HFFc6 (cell line): ENCODE measurements at regions not wholly inside any gene's neighbourhood (a gene's known extent, or its start where the extent isn't known, plus 50 kb on each side); places are given as distances from the start of the nearest gene placed in this dataset.

Experiments used
- DNase-seq: peaks from one replicate; pipeline ENCODE4 v3.0.0-alpha.2; 2018
- H3K27ac Mint-ChIP-seq: 2 replicates; pipeline ENCODE4 v1.8.0; 2020; ENCODE audit warnings: mild to moderate bottlenecking, mixed read lengths
- H3K27me3 Mint-ChIP-seq: 2 replicates; pipeline ENCODE4 v1.8.0; 2021; ENCODE audit warnings: mild to moderate bottlenecking, moderate library complexity, mixed read lengths; ENCODE audit not compliant: insufficient read depth
- H3K36me3 Mint-ChIP-seq: 2 replicates; pipeline ENCODE4 v1.8.0; 2021; ENCODE audit warnings: low read depth, mixed read lengths
- H3K4me1 Mint-ChIP-seq: 2 replicates; pipeline ENCODE4 v1.8.0; 2020; ENCODE audit warnings: low read depth, mixed read lengths
- H3K4me3 Mint-ChIP-seq: 2 replicates; pipeline ENCODE4 v1.8.0; 2020; ENCODE audit warnings: mild to moderate bottlenecking, moderate library complexity, mixed read lengths
- H3K9me3 Mint-ChIP-seq: 2 replicates; pipeline ENCODE4 v1.8.0; 2020; ENCODE audit warnings: mild to moderate bottlenecking, mixed read lengths
- CTCF ChIP-seq: fragments of 200-600 bp; sonication (generic); IDR thresholded peaks from 2 replicates; pipeline ENCODE4 v1.5.0; 2021; ENCODE audit warnings: antibody characterized with exemption, mild to moderate bottlenecking

GRCh38 chr2:175627405-175627804 lies 374.7 kb downstream of the LNPK start:
- TF ChIP-seq CTCF: no peak
- Mint-ChIP-seq H3K4me3 (no peak overlapping the region), H3K27ac (no peak overlapping the region), H3K36me3 (peaks cover 4% of the 10 kb centered on the region; the same call in 1 of the 2 replicates), H3K27me3 (no peaks in the 10 kb centered on the region), H3K4me1 (no peaks in the 10 kb centered on the region), H3K9me3 (peaks cover 13% of the 10 kb centered on the region)
- no peak for DNase-seq

GRCh38 chr2:175626796-175627195 lies 375.3 kb downstream of the LNPK start:
- no peaks in the 10 kb centered on the region for H3K27me3 Mint-ChIP-seq
- peaks cover 4% of the 10 kb centered on the region; the same call in 1 of the 2 replicates for H3K36me3 Mint-ChIP-seq
- no peaks in the 10 kb centered on the region for H3K4me1 Mint-ChIP-seq
- no peak overlapping the region for H3K4me3 Mint-ChIP-seq
- TF ChIP-seq CTCF: no peak
- H3K27ac Mint-ChIP-seq: no peak overlapping the region
- peaks cover 13% of the 10 kb centered on the region for H3K9me3 Mint-ChIP-seq
- no peak for DNase-seq

GRCh38 chr2:175624785-175625184 lies 377.3 kb downstream of the LNPK start:
- H3K9me3 Mint-ChIP-seq: peaks cover 26% of the 10 kb centered on the region
- no peak for TF ChIP-seq CTCF
- no peak for DNase-seq
- no peak overlapping the region for H3K27ac Mint-ChIP-seq
- no peaks in the 10 kb centered on the region; the same call in none of the 2 replicates for H3K27me3 Mint-ChIP-seq
- H3K4me3 Mint-ChIP-seq: no peak overlapping the region
- no peaks in the 10 kb centered on the region for H3K4me1 Mint-ChIP-seq
- peaks cover 8% of the 10 kb centered on the region; the same call in 1 of the 2 replicates for H3K36me3 Mint-ChIP-seq

GRCh38 chr2:175624211-175624761 lies 377.8 kb downstream of the LNPK start:
- peaks cover 31% of the 10 kb centered on the region for H3K9me3 Mint-ChIP-seq
- no peak overlapping the region for H3K27ac Mint-ChIP-seq
- no peaks in the 10 kb centered on the region; the same call in none of the 2 replicates for H3K27me3 Mint-ChIP-seq
- H3K4me3 Mint-ChIP-seq: no peak overlapping the region
- peaks cover 8% of the 10 kb centered on the region; the same call in 1 of the 2 replicates for H3K36me3 Mint-ChIP-seq
- no peak for TF ChIP-seq CTCF
- no peaks in the 10 kb centered on the region for H3K4me1 Mint-ChIP-seq
- no peak for DNase-seq

- Mint-ChIP-seq H3K27ac (no peak overlapping the region), H3K9me3 (peaks cover 29% of the 10 kb centered on the region), H3K36me3 (peaks cover 8% of the 10 kb centered on the region; the same call in 1 of the 2 replicates), H3K4me1 (no peaks in the 10 kb centered on the region), H3K27me3 (no peaks in the 10 kb centered on the region; the same call in none of the 2 replicates), H3K4me3 (no peak overlapping the region)
- TF ChIP-seq CTCF: no peak
- DNase-seq: no peak
Measured at GRCh38 chr2:175621821-175622220, 380.2 kb downstream of the LNPK start.
